SU-DHL-6 (cell line): ENCODE measurements at regions not wholly inside any gene's neighbourhood (a gene's known extent, or its start where the extent isn't known, plus 50 kb on each side); places are given as distances from the start of the nearest gene placed in this dataset.
A peak's percentile ranks its signal among the peaks of the same experiment; 100 is the strongest.

ENCODE experiments used
- H2AFZ ChIP-seq: fragments of 200-600 bp; sonication (generic); 2 replicates; pipeline ENCODE4 v1.6.1; 2014; ENCODE audit warnings: low read depth, mild to moderate bottlenecking, moderate library complexity, mixed read lengths, antibody characterized with exemption, low read length; ENCODE audit not compliant: severe bottlenecking
- H3F3A ChIP-seq: fragments of 200-600 bp; shearing (Covaris generic); 2 replicates; pipeline ENCODE4 v1.6.0; 2016; ENCODE audit warnings: antibody characterized with exemption, mild to moderate bottlenecking; ENCODE audit not compliant: insufficient read depth
- H3K27ac ChIP-seq: fragments of 200-600 bp; sonication (generic); 2 replicates; pipeline ENCODE4 v1.5.1; 2016; ENCODE audit warnings: low read depth, mild to moderate bottlenecking, low read length, moderate library complexity, mixed read lengths
- H3K27me3 ChIP-seq: fragments of 200-600 bp; sonication (generic), shearing (Covaris generic); 2 replicates; pipeline ENCODE4 v1.6.0; 2014; ENCODE audit warnings: mild to moderate bottlenecking, low read length
- H3K36me3 ChIP-seq: fragments of 200-600 bp; sonication (generic); 2 replicates; pipeline ENCODE4 v1.6.1; 2014; ENCODE audit warnings: mild to moderate bottlenecking, low read length, mixed read lengths
- H3K4me2 ChIP-seq: fragments of 300-600, 200-600 bp; shearing (Covaris generic), sonication (generic); 2 replicates; pipeline ENCODE4 v1.6.0; 2014; ENCODE audit warnings: low read length, low read depth, mild to moderate bottlenecking; ENCODE audit not compliant: poor library complexity, severe bottlenecking
- H3K4me3 ChIP-seq: fragments of 200-600 bp; sonication (generic); 2 replicates; pipeline ENCODE4 v1.5.1; 2014; ENCODE audit warnings: antibody characterized with exemption, low read length, mild to moderate bottlenecking, mixed read lengths; ENCODE audit not compliant: insufficient read depth, poor library complexity, severe bottlenecking
- H3K79me2 ChIP-seq: fragments of 200-600 bp; sonication (generic); 2 replicates; pipeline ENCODE4 v1.6.1; 2014; ENCODE audit warnings: mild to moderate bottlenecking, low read length, moderate library complexity; ENCODE audit not compliant: insufficient read depth
- H3K9ac ChIP-seq: fragments of 200-600 bp; sonication (generic); 2 replicates; pipeline ENCODE4 v1.7.0; 2014; ENCODE audit warnings: mild to moderate bottlenecking, low read length
- H3K9me2 ChIP-seq: fragments of 200-600 bp; sonication (generic); replicated peaks from 2 replicates; pipeline ENCODE4 v1.6.1; 2014; ENCODE audit warnings: low read length; ENCODE audit not compliant: insufficient read depth
- H3K9me3 ChIP-seq: fragments of 200-600 bp; sonication (generic); 2 replicates; pipeline ENCODE4 v1.6.1; 2014; ENCODE audit warnings: low read length, mixed read lengths; ENCODE audit not compliant: insufficient read depth
- H4K20me1 ChIP-seq: fragments of 200-600 bp; sonication (generic); 2 replicates; pipeline ENCODE4 v1.6.1; 2014; ENCODE audit warnings: low read depth, mild to moderate bottlenecking, antibody characterized with exemption, low read length, moderate library complexity, mixed read lengths
- CTCF ChIP-seq: fragments of 200-600 bp; sonication (generic); IDR thresholded peaks from one replicate; pipeline ENCODE4 v1.5.1; 2017; ENCODE audit warnings: antibody characterized with exemption, mild to moderate bottlenecking, low read length, moderate library complexity; ENCODE audit not compliant: insufficient read depth, poor library complexity, severe bottlenecking
- EZH2phosphoT487 ChIP-seq: fragments of 200-600 bp; sonication (generic), shearing (Covaris generic); conservative IDR thresholded peaks from 2 replicates; pipeline ENCODE4 v1.6.1; 2018; ENCODE audit warnings: mild to moderate bottlenecking, antibody characterized with exemption, low read length, moderate library complexity, mixed read lengths

GRCh38 chr1:221164951-221165838 lies 286.0 kb downstream of the HLX start:
- Histone ChIP-seq H3K27me3 (no peaks in the 10 kb centered on the region), H3F3A (no peaks in the 10 kb centered on the region), H3K9ac (no peak overlapping the region), H3K27ac (no peak overlapping the region), H3K4me3 (no peak overlapping the region), H3K9me2 (no peaks in the 10 kb centered on the region), H3K36me3 (no peaks in the 10 kb centered on the region), H3K79me2 (no peaks in the 10 kb centered on the region), H2AFZ (no peak overlapping the region), H4K20me1 (no peaks in the 10 kb centered on the region), H3K9me3 (no peaks in the 10 kb centered on the region), H3K4me2 (no peak overlapping the region)
- TF ChIP-seq EZH2phosphoT487 = no peak
- no peak for TF ChIP-seq CTCF

- TF ChIP-seq EZH2phosphoT487 = no peak
- no peak for TF ChIP-seq CTCF
- H3K79me2 ChIP-seq = no peaks in the 10 kb centered on the region
- no peaks in the 10 kb centered on the region for H3K27me3 ChIP-seq
- H4K20me1 ChIP-seq = no peaks in the 10 kb centered on the region
- no peak overlapping the region for H2AFZ ChIP-seq
- no peaks in the 10 kb centered on the region for H3K9me3 ChIP-seq
- H3K9ac ChIP-seq = no peak overlapping the region
- H3K4me2 ChIP-seq = no peak overlapping the region
- no peaks in the 10 kb centered on the region for H3K9me2 ChIP-seq
- no peak overlapping the region for H3K4me3 ChIP-seq
- H3F3A ChIP-seq = no peaks in the 10 kb centered on the region
- no peaks in the 10 kb centered on the region for H3K36me3 ChIP-seq
- no peak overlapping the region for H3K27ac ChIP-seq
Measured at GRCh38 chr1:221165839-221166500, 286.7 kb downstream of the HLX start.

- TF ChIP-seq CTCF (no peak), EZH2phosphoT487 (no peak)
- Histone ChIP-seq H3K9me2 (no peaks in the 10 kb centered on the region), H3K27me3 (no peaks in the 10 kb centered on the region), H3F3A (no peaks in the 10 kb centered on the region), H3K9me3 (no peaks in the 10 kb centered on the region), H4K20me1 (no peaks in the 10 kb centered on the region), H3K4me2 (peak overlapping the region; percentile 16), H2AFZ (no peak overlapping the region), H3K79me2 (no peaks in the 10 kb centered on the region), H3K27ac (no peak overlapping the region), H3K36me3 (no peaks in the 10 kb centered on the region), H3K9ac (no peak overlapping the region), H3K4me3 (no peak overlapping the region)
Measured at GRCh38 chr1:221166559-221167318, 287.5 kb downstream of the HLX start.
